Brain microvascular endothelial cell (primary cell): ENCODE measurements at regions not wholly inside any gene's neighbourhood (a gene's known extent, or its start where the extent isn't known, plus 50 kb on each side); places are given as distances from the start of the nearest gene placed in this dataset.
"Not testable (repeated sequence)": the region's sequence is repeated elsewhere in the genome, so short reads cannot be mapped to it uniquely, and the experiment has no call there.

Experiments used
- DNase-seq: peaks from one replicate; pipeline ENCODE4 v3.0.0-alpha.2; 2020
- H3K27ac ChIP-seq: fragments of 250-450 bp; sonication (Bioruptor Pico); 2 replicates; pipeline ENCODE4 v1.5.1; 2020; ENCODE audit warnings: mild to moderate bottlenecking, moderate library complexity
- H3K27me3 ChIP-seq: fragments of 250-450 bp; sonication (Bioruptor Pico); replicated peaks from 2 replicates; pipeline ENCODE4 v1.5.1; 2020; ENCODE audit warnings: mild to moderate bottlenecking
- H3K36me3 ChIP-seq: fragments of 250-450 bp; sonication (Bioruptor Pico); replicated peaks from 2 replicates; pipeline ENCODE4 v1.5.1; 2020; ENCODE audit warnings: mild to moderate bottlenecking
- H3K4me3 ChIP-seq: 2 replicates; pipeline ENCODE4 v1.5.1; 2011; ENCODE audit warnings: low read depth, mild to moderate bottlenecking, control low read depth, low read length, moderate library complexity
- CTCF ChIP-seq: IDR thresholded peaks from 2 replicates; pipeline ENCODE4 v1.5.1; 2011; ENCODE audit warnings: low read depth, mild to moderate bottlenecking, moderate library complexity, low read length, control low read depth, inconsistent platforms; ENCODE audit errors: missing control alignments
- in situ Hi-C: cut with HindIII; loops from 2 replicates; pipeline ENCODE4 v1.10.0; 2017; ENCODE audit warnings: low sequenced_read_pairs, low pct_ligation_motif_present

- in situ Hi-C loops, result no loop called here
- Histone ChIP-seq H3K36me3 (no peaks in the 10 kb centered on the region), H3K27me3 (no peaks in the 10 kb centered on the region), H3K27ac (no peak overlapping the region), H3K4me3 (no peak overlapping the region)
- TF ChIP-seq CTCF, result no peak
- DNase-seq, result no peak
Observed at GRCh38 chrX:118259213-118259612, 86.7 kb upstream of the WDR44 start.

GRCh38 chrX:118261151-118261550, 84.8 kb upstream of the WDR44 start:
- Histone ChIP-seq H3K36me3 (no peaks in the 10 kb centered on the region), H3K27me3 (no peaks in the 10 kb centered on the region), H3K27ac (no peak overlapping the region), H3K4me3 (no peak overlapping the region)
- DNase-seq, result no peak
- in situ Hi-C loops, result no loop called here
- TF ChIP-seq CTCF, result no peak

- H3K36me3 ChIP-seq, result no peaks in the 10 kb centered on the region
- TF ChIP-seq CTCF, result no peak
- H3K27ac ChIP-seq, result no peak overlapping the region
- no peak overlapping the region for H3K4me3 ChIP-seq
- DNase-seq, result peak; percentile 16
- no peaks in the 10 kb centered on the region for H3K27me3 ChIP-seq
- in situ Hi-C loops, result no loop called here
Observed at GRCh38 chrX:118271775-118272174, 74.1 kb upstream of the WDR44 start.

GRCh38 chrX:118272242-118272641, 73.7 kb upstream of the WDR44 start:
- Histone ChIP-seq H3K27ac (no peak overlapping the region), H3K4me3 (no peak overlapping the region), H3K27me3 (no peaks in the 10 kb centered on the region), H3K36me3 (no peaks in the 10 kb centered on the region)
- DNase-seq, result no peak
- in situ Hi-C loops, result no loop called here
- TF ChIP-seq CTCF, result no peak

GRCh38 chrX:118286066-118286762, 59.7 kb upstream of the WDR44 start:
- Histone ChIP-seq H3K36me3 (no peaks in the 10 kb centered on the region), H3K27ac (no peak overlapping the region), H3K27me3 (no peaks in the 10 kb centered on the region), H3K4me3 (no peak overlapping the region)
- DNase-seq, result no peak
- no peak for TF ChIP-seq CTCF
- in situ Hi-C loops, result no loop called here

- H3K36me3 ChIP-seq, H3K4me3 ChIP-seq, in situ Hi-C loops: not testable (repeated sequence)
Observed at GRCh38 chrX:118295818-118296217, 50.1 kb upstream of the WDR44 start.

More at GRCh38 chrX:118295818-118296217, 50.1 kb upstream of the WDR44 start:
- not testable (repeated sequence) for H3K27me3 ChIP-seq, H3K27ac ChIP-seq, DNase-seq
